GM19043 (cell line): ENCODE measurements at regions not wholly inside any gene's neighbourhood (a gene's known extent, or its start where the extent isn't known, plus 50 kb on each side); places are given as distances from the start of the nearest gene placed in this dataset.

Experiments used
- ATAC-seq: cut with Tn5 transposase; IDR thresholded peaks from one replicate; pipeline ENCODE4 v1.9.1; 2021; ENCODE audit warnings: low read depth; ENCODE audit not compliant: unreplicated experiment

DNA sequence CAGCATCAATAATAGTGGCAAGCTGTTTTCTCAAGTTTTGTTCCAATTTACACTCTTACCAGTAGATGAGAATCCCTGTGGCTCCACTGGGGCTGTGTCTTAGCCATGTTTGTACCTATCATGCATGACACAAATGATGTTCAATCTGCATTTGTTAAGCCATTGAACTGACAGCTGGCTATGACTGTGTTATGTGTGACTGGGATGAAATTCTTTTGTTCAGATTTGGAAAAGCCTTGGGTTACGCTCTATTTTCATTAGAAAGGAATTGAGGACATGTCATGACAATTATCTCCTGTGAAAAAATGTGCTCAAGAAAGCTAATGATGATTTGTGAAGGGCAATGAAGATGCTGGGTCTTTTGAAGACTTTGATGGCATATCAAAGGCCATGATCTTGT is 201.8 kb upstream of the LARGE1 start:
- ATAC-seq = no peak

DNA sequence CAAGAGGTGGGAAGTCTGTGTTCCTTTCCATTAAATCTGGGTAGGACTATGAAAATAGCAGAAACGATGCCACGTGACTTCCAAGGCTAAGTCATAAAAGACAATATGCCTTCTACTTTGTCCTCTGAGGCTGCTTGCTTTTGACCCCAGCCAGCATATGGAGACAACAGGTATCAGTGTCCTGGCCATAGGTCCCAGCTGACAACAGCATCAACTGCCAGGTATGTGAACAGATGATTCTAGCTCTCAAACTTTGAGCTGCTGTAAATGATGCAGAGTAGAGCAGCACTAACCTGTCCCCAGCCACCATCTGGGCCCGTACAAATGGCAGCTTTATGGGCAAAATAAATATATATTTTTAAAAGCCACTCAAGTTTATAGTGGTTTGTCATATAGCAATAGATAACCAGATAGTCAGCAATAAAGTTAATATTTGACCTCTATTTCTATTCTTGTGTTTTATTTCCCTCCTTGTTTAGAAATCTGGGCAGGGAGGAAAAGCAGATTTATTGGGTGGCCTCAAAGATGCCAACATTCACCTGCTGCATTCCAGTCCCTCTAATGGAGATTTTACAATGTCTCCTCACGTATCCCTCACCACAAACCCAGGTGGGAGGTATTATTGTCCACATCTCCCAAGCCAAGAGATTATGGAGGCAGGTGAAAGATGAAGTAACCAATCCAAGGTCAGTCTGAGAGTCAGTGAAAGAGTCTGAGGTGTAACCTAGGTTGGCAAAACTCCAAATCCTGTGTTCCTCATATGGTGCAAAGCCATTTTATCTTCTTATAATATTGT is 209.6 kb upstream of the LARGE1 start:
- ATAC-seq = no peak

DNA sequence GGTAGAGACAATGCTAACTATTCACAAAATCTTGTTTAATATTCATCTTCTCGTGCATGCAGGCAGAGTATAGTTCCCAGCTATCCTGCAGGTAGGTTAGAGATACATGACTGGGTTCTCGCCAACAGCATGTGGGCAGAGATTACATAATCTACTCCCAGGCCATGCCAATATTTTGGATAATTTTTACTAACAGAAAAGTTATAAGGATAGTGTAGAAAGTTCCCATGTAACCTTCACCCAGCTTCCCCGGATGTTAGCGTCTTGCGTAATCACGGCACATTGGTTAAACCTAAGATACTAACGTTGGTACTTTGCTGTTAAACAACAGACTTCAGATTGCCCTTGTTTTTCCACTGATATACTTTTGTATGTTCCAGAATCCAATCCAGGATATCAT is 215.5 kb upstream of the LARGE1 start:
- ATAC-seq = no peak

DNA sequence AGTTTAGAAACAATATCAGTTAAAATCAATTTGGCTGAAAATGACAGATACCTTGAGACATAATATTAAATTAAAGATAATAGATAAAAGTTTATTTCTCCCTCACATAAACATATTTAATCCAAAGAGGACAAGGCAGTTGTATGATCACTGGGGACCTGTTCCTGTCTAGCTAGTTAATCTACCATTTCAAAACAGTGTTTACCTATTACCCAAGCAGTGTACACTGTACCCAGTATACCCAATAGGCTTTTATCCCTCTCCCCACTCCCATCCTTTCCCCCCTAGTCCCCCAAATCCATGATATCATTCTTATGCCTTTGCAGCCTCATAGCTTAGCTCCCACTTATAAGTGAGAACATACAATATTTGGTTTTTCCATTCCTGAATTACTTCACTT is 229.7 kb upstream of the LARGE1 start:
- no peak for ATAC-seq

DNA sequence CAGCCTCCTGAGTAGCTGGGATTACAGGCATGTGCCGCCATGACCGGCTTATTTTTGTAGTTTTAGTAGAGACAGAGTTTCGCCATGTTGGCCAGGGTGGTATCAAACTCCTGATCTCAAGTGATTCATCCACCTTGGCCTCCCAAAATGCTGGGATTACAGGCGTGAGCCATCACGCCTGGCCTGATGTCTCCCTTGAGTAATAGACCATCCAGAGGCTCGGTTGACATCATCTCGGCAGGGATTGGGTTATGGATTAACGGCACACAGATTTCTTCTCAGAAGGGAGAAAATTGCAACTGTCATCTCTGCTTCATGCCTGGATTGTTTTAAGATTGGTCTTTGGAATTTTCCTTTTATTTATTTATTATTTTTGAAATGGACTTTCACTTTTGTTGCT is 239.2 kb upstream of the LARGE1 start:
- ATAC-seq = no peak

DNA sequence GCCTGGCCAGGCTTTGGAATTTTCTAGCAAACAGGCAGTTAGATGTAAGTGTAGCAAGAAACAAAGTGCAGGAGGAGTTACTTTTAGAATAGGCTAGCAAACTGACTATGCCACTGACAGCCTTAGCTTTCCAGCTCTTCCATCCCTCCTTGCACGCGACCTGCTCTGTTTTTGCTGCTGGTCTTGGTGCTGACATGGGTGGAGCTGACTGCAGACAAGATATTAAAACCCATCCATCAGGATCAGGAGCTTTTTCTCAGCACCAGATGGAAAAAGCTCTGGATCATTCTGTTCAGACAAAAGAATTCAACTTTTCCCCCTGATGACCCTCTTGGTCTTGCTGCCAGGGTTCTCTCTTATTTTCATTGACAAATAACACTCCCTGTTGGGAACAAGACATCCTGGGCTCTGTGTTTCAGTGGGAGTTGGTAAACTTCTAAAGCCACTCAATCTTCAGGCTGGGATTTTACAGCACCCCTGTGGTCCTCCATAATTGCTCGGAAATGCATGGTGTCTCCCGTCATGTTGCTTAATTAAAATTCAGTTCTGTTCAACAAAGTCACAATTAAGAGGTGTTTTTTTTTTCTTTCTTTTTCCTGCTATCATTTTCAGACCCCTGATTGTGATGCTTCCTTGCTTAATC is 240.0 kb upstream of the LARGE1 start:
- no peak for ATAC-seq

DNA sequence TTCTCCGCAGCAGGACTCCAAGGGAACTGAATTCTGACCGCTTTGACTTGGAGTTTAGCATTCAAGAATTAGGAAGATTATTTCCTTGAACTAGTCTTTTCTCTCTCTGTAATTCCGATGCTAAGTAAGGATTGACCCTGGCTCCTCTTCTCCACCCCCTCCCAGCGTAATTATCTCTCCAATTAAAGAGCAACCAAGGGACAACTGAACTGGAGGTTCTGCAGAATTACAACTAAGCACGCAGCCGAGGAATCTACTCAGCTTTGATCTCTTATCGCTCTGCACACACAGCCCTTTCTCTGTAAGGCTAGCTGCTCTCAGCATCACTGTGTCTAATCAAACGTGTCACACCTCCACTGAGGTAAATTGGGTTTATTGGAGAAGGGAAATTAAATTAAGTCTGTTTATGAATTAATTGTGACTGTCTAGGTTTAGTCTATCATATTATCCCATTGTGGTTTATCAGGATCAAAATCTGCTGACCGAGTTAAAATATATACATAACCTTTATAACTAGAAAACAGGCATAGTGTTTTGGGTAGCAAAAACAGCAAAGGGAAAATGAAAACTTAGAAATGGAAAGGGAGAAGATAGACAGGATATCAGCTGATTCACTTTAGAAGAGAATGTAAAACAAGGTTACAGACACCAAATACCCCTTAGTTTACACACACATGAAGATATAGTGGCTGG is 241.3 kb upstream of the LARGE1 start:
- ATAC-seq = no peak

DNA sequence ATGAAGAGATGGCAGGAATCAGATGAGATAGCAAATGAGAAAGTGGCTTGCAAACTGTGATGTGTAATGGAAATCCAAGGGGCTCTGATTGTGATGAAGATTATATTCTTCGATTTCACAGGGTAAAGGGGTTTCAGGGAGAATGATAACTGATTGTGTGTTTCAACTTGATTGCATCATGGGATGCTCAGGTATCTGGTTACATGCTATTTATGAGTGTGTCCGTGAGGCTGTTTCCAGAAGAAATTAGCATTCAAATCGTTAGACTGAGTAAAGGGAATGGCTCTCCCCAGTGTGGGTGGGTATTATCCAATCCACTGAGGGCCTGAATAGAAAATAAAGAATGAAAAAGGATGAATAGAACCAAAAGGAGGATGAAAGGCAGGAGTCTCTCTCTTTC is 278.7 kb upstream of the LARGE1 start:
- ATAC-seq = no peak

DNA sequence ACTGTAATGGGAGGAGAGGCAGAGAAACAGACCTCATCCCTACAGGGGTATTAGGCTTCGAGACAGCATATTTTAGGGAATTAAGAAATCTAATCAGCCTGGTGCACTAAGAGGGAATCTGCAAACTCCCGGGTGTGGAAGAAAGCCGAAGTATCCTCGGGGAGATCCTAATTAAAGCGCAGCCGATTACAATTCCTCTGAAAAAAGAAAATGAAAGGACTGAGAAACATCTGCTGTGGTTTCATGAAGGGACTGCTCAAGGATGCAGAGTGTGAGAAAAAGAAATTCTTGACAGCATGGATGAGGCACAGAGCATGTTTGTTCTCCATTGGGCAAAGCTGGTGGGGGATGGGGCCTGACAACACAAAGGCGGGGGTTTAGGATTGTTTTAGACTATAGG is 290.0 kb upstream of the LARGE1 start:
- no peak for ATAC-seq

DNA sequence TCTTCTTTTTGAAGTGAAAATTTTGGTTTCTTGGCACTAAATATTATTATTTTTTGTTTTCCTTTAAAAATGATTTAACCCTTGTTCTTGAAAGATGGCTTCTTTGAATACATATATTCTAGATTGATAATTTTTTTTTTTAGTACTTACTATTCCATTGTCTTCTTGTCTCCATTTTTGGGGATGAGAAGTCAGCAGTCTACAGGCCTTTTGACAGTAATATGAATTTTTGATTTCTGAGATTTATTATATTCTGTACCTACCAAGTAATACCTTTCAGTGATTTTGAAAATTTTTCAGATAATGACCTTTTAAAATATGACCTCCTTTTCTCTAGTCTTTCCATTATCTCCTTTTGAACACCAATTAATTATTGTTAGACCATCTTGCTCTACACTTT is 294.1 kb upstream of the LARGE1 start:
- no peak for ATAC-seq

DNA sequence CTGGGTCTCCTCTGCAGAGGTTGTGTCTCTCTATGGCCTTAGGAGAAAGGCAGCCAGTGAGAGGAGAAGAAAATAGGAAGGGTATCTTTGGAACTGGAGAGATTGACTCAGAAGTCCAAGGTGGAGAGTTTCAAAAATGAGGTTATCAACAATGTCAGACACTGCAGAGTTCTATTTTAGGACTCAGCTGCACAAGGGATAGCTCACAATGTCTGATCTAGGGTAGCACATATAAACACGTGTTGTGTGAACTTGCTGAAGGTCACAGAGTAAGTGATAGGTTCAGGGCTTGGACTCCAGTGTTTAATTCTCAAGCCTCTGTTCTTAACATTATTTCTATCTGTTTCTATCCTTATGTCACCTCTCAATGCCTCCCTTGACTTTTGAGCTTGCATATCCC is 305.0 kb upstream of the LARGE1 start:
- ATAC-seq = no peak

DNA sequence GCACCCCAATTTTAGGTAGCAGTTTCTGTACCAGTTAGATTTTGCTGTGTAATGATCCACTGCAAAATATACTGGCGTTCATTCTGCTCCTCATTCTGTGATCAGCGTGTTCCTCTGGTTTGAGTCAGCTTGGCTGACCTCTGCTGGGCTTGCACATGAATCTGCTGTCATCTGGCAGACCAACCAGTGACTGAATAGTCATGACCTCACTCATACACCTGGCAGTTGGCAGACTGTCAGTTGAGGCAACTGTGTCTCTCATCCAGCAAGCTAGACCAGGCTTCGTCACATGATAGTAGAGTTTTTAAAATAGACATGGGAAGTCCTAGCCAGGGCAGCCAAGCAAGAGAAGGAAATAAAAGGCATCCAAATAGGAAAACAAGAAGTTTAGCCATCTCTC is 316.3 kb upstream of the LARGE1 start:
- no peak for ATAC-seq

DNA sequence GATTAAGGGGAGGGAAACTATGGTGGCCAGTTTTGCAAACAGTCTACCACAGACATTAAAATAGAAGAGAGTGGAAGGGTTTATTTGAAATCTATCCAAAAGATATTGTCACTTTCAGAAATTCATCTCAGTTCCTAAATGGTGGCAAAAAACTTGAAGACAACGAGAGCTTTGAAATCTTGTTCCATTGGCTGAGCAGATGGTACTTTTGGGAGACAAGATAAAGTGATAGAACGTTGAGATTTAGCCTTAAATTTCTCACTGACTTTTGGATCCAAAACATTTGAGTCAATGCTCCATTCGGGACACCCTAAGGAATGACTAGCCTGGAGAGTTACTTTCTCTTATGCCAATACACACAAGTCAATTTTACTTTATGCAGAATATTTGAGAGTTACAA is 319.1 kb upstream of the LARGE1 start:
- no peak for ATAC-seq

DNA sequence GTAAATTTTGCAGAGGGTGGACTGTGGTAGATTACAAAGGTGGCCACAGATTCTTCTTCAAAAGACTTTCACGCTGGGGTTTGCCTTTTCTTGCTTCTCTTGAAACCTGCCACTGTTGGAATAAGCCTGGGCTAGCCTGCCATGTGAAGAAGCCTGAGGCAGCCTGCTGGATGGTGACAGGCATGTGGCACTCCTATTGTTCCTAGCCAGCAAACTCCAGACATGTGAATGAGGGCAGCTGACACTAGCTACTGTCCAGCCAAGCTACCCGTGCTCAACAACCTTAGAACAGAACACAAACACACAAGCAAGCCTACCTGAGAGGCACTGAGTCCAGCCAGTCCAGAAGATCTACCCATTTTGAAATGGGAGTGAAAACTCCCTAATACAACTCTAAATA is 322.7 kb upstream of the LARGE1 start:
- ATAC-seq = no peak

DNA sequence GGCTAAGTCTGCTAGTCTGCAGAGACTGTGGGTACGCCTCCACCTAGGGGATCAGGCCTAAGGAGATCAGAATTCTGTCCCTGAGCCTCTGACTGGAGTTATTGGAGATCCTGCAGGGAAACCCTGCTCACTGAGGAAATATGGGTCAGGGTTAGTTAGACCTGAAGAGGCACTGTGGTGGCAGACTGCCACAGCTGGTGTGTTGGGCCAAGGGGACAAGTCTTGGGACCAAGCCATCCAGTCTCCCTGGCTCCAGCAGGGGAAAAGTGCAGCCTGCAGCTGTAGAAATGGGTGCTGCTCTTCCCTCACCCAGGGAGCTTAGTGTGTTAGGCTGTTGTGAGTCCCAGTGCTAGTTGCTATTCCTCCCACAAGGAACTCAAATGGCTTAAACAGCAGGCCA is 334.8 kb upstream of the LARGE1 start:
- ATAC-seq = no peak

DNA sequence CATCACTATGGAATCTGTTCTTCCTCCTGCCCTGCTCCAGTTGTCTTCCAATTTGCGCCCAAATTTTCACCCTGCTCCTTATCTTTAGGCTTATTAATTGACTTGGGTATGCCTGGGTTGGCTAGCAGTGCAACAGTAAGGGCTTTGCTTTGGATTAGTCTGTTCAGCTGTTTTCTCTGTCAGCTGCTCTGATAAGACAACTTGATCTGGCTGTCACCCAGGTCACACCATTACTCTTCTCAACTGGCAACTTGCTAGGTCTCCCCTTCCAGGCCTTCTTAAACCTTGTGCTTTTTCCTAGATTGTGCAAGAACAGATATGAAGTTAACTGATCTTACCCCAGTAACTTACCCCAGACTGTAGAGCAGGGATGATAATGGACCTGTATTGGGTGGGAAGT is 357.8 kb upstream of the LARGE1 start:
- no peak for ATAC-seq

DNA sequence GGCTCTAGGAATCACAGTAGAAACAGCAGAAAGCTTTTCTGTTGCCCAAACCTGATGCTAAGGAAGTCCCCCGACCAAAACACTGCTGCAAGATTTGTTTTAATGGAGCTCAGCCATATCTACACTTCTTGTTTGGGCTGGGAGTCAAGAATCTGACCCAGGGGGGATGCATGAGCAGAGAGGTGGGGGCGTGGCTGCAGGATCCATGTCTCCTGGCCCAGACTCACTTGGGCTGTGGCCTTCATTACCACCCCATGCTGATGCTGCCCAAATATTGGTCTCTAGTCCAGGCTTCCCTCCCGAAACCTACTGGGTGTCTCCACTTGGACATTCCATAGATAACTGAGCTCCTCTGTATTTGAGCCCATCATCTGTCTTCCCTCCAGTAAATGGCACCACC is 361.5 kb upstream of the LARGE1 start:
- ATAC-seq = no peak

DNA sequence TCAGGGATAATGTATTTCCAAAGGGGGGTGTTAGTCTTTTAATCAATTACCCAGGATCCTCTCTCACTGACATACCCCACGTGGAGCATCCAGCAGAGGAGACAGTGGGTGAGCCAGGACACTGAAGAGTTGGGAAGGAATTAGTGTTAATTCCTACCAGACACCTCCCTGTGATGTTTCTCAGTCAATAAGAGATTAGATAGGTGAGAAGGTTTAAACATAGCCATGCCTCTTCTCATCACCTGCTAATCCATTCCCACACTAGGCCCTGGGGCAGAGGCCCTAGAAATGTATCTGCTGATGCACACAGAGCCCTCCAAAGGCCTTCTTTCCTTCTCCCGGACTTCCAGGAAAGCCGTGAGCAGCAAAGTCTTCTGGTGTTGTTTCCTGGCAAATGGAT is 363.6 kb upstream of the LARGE1 start:
- no peak for ATAC-seq

DNA sequence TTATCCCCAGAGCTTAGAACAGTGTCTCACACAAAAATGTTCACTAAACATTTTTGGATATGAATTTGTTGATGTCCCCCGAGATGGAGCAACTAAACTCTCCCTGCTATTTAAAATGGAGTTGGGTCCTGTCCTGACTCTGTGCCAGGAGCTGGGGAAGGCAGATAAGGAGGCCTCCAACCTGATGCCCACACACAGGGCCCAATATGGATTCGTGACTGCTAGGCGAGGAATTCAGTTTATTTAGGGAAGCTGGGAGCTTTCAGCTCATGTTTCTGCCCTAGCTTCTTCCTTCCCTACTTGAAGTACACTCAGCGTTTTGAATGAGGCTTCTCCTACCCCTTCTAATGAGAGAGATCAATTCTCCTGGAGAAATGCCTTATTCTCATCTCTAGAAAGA is 373.0 kb upstream of the LARGE1 start:
- no peak for ATAC-seq

DNA sequence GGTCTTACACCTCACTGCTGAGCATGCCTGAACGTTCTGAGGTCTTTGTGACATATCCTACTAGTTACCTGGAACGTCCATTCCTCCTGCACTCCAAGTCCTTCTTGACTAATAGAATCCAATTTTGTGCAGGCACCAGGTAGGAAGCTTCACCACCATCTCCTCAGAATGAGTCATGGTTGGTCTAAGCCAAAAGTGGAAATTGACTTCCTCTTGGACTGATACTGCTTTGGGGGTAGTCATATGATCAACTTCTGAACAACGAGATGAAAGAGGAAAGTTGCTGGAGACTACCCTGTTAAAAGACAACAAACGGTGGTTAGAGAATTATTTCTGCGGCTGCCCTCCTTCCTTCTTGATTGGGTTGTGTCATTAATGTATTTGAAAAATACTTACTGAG is 374.2 kb upstream of the LARGE1 start:
- ATAC-seq = no peak

DNA sequence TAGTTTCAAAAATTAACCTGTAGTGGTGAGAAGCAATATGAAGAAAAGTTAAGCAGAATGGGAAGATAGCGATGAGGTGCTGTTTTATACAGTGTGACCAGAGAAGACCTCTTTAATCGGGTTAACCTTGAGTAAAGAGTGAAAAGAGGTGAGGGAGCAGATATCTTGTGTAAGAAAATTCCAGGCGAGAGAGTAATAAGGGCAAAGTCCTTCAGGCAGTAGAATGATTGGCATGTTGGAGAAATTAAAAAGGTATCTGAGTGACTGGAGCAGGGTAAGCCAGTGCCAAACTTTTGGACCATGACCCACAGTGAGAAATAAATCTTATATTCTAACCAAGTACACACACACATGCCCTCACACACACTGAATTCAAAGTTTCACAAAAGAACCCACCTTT is 374.7 kb upstream of the LARGE1 start:
- no peak for ATAC-seq

DNA sequence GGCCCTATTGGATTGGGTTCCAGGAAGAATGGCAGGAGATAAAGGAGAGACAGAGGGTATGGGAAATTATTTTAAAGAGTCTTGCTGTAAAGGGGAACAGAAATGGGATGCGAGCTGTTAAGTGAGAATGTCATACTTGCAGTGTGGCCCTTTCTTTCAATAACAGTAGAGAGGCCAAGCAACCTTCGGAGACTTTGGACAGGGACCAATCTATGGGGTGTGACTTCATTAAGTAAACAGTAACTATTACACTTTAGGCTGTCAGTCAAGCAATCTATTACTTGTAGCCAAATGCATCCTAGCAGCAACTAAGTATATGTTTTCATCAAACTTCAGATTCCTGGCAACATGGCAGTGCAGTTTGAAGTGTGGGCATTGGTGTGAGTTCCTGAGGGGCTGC is 376.2 kb upstream of the LARGE1 start:
- no peak for ATAC-seq
